ENCODE measurements at regions not wholly inside any gene's neighbourhood (a gene's known extent, or its start where the extent isn't known, plus 50 kb on each side); places are given as distances from the start of the nearest gene placed in this dataset.

DNA sequence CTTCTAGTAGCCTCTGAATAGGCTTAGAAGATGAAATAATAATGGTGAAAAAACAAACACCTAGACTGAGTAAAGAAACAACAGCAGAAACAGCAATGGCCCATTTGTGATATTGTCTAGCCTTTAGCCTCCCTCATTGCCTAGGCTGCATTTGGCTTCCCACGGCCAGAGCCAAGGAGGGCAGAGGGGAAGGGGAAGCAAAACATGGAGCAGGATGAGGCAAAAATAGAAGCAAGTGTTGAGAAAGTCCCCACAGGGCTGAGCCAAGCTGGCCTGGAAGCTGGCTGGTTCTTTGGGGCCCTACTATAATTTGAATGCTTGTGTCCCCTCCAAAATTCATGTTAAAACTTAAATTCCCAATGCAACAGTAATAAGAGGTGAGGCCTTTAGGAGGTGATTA lies 60.2 kb upstream of the KSR1 start:
- H3K27me3 Mint-ChIP-seq (ENCODE audit: unreplicated experiment) = peaks cover 10% of the 10 kb centered on the region
- no peak overlapping the region for H3K4me3 Mint-ChIP-seq (ENCODE audit: unreplicated experiment)
- no peaks in the 10 kb centered on the region for H3K9me3 Mint-ChIP-seq (ENCODE audit: unreplicated experiment)
- no peak for DNase-seq (ENCODE audit: extremely low spot score, unreplicated experiment)
- no peaks in the 10 kb centered on the region for H3K36me3 Mint-ChIP-seq (ENCODE audit: unreplicated experiment)
- TF ChIP-seq CTCF (IDR thresholded peaks at IDR 0.05) = no peak
- no peak overlapping the region for H3K27ac Mint-ChIP-seq (ENCODE audit: unreplicated experiment)
- peaks cover 15% of the 10 kb centered on the region for H3K4me1 Mint-ChIP-seq (ENCODE audit: unreplicated experiment)

DNA sequence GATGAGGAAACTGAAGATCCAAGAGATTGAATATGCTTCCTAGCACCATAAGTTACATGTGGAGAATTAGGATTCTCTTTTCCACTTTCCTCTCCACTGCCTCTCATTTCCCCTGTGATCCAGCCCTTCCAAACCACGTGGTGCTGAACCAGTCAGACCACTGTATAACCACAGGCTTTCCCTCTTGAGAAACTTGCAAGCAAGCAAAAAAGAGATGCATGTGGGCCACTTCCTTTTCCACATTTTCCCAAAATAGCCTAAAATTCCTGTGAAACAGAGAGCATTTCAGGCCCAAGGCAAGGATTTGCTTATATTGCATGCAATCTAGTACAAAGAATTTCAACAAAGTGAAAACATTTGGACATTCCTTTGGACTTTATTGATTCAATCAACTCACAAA lies 59.3 kb upstream of the KSR1 start:
- Mint-ChIP-seq H3K36me3 (ENCODE audit: unreplicated experiment) (no peaks in the 10 kb centered on the region), H3K27ac (ENCODE audit: unreplicated experiment) (peak overlapping the region; percentile 83), H3K4me1 (ENCODE audit: unreplicated experiment) (peaks cover 15% of the 10 kb centered on the region), H3K9me3 (ENCODE audit: unreplicated experiment) (no peaks in the 10 kb centered on the region), H3K4me3 (ENCODE audit: unreplicated experiment) (no peak overlapping the region), H3K27me3 (ENCODE audit: unreplicated experiment) (peaks cover 10% of the 10 kb centered on the region)
- TF ChIP-seq CTCF (IDR thresholded peaks at IDR 0.05) = no peak
- no peak for DNase-seq (ENCODE audit: extremely low spot score, unreplicated experiment)

DNA sequence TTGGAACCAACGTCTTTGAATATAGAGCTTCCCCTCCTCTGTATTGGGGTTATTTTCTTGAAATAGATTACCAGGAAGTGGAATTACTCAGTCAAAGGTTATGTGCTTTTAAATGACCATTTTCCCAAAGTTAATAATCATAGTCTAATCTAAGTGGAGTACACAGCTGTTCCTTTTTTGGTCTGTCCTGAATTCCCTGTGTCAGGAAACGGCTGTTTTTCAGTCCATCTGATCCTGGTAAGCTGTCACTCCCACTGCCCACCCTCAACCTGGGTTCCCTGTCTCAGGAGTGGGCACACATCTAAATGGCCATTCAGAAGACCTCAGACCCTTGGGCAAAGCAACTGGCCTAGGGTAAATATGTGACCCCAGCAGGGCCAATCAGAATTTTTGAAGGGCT lies 57.6 kb upstream of the KSR1 start:
- no peak for TF ChIP-seq CTCF (IDR thresholded peaks at IDR 0.05)
- no peak for DNase-seq (ENCODE audit: extremely low spot score, unreplicated experiment)
- H3K27ac Mint-ChIP-seq (ENCODE audit: unreplicated experiment) = no peak overlapping the region
- H3K4me3 Mint-ChIP-seq (ENCODE audit: unreplicated experiment) = no peak overlapping the region
- no peaks in the 10 kb centered on the region for H3K36me3 Mint-ChIP-seq (ENCODE audit: unreplicated experiment)
- H3K9me3 Mint-ChIP-seq (ENCODE audit: unreplicated experiment) = no peaks in the 10 kb centered on the region
- H3K27me3 Mint-ChIP-seq (ENCODE audit: unreplicated experiment) = peaks cover 4% of the 10 kb centered on the region
- peaks cover 15% of the 10 kb centered on the region for H3K4me1 Mint-ChIP-seq (ENCODE audit: unreplicated experiment)

DNA sequence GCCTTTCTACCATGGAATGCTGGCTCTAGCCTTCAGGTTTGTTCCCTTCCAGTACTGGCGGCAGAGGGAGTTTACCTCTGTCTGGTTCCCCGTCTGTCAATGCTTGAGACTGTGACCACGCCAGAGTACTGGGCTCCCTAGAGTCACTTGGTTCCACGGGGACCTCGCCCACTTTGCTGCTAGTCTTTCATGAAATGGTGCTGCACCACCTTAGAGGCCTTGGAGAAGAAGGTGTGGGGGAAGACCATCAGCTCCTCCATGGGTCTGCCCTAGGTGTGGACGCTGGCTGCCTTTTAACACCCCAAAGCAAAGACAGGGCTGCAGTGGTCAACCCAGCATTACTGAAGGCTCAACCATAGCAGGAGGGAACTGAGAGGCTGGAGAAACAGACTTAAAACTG lies 55.3 kb upstream of the KSR1 start:
- Mint-ChIP-seq H3K27me3 (ENCODE audit: unreplicated experiment) (no peaks in the 10 kb centered on the region), H3K4me3 (ENCODE audit: unreplicated experiment) (no peak overlapping the region), H3K36me3 (ENCODE audit: unreplicated experiment) (no peaks in the 10 kb centered on the region), H3K27ac (ENCODE audit: unreplicated experiment) (no peak overlapping the region), H3K9me3 (ENCODE audit: unreplicated experiment) (no peaks in the 10 kb centered on the region), H3K4me1 (ENCODE audit: unreplicated experiment) (peaks cover 17% of the 10 kb centered on the region)
- TF ChIP-seq CTCF (IDR thresholded peaks at IDR 0.05) = no peak
- DNase-seq (ENCODE audit: extremely low spot score, unreplicated experiment) = no peak

DNA sequence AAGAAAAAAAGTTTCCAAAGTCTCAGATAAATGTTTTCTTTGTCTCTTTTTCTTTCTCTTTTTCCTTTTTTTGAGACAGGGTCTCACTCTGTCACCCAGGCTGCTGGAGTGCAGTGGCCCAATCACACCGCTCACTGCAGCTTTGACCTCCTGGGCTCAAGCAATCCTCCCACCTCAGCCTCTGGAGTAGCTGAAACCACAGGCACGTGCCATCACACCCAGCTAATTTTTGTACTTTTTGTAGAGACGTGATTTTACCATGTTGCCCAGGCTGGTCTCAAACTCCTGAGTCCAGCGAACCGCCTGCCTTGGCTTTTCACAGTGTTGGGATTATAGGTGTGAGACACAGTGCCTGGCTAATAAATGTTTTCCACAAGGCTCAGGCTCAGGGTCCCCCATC lies 53.3 kb upstream of the KSR1 start:
- no peak for TF ChIP-seq CTCF (IDR thresholded peaks at IDR 0.05)
- no peak for DNase-seq (ENCODE audit: extremely low spot score, unreplicated experiment)
- Mint-ChIP-seq H3K27me3 (ENCODE audit: unreplicated experiment) (no peaks in the 10 kb centered on the region), H3K27ac (ENCODE audit: unreplicated experiment) (no peak overlapping the region), H3K4me1 (ENCODE audit: unreplicated experiment) (peaks cover 9% of the 10 kb centered on the region), H3K36me3 (ENCODE audit: unreplicated experiment) (no peaks in the 10 kb centered on the region), H3K4me3 (ENCODE audit: unreplicated experiment) (no peak overlapping the region), H3K9me3 (ENCODE audit: unreplicated experiment) (no peaks in the 10 kb centered on the region)

All from osteocyte (in vitro differentiated cells).